ENCODE measurements at regions not wholly inside any gene's neighbourhood (a gene's known extent, or its start where the extent isn't known, plus 50 kb on each side); places are given as distances from the start of the nearest gene placed in this dataset.

- DNase-seq = no peak
Observed at GRCh38 chr11:120012245-120012644, 125.7 kb downstream of the TRIM29 start.

- DNase-seq = peak in 1 of 3 experiments; percentile 17
Observed at GRCh38 chr11:120011836-120012235, 126.1 kb downstream of the TRIM29 start.

GRCh38 chr11:120010775-120011174, 127.1 kb downstream of the TRIM29 start:
- DNase-seq = no peak

GRCh38 chr11:120009938-120010337, 128.0 kb downstream of the TRIM29 start:
- DNase-seq = peak in 1 of 3 experiments; percentile 18

- no peak for DNase-seq
Observed at GRCh38 chr11:120007144-120007543, 130.8 kb downstream of the TRIM29 start.

- DNase-seq = no peak
Observed at GRCh38 chr11:120004723-120005122, 133.2 kb downstream of the TRIM29 start.

GRCh38 chr11:120001178-120002090, 136.5 kb downstream of the TRIM29 start:
- peak in 2 of 3 experiments; percentile 83 to 94 for DNase-seq

- peak in 1 of 3 experiments; percentile 33 for DNase-seq
Observed at GRCh38 chr11:119999220-119999619, 138.7 kb downstream of the TRIM29 start.

GRCh38 chr11:119996556-119996955, 141.4 kb downstream of the TRIM29 start:
- DNase-seq = no peak

GRCh38 chr11:119995730-119996491, 142.0 kb downstream of the TRIM29 start:
- no peak for DNase-seq

- peak; percentile 41 to 66 (median 48) for DNase-seq
Observed at GRCh38 chr11:119993722-119994121, 144.2 kb downstream of the TRIM29 start.

GRCh38 chr11:119992171-119993051, 145.5 kb downstream of the TRIM29 start:
- peak in 1 of 3 experiments; percentile 43 for DNase-seq

- peak; percentile 19 to 80 (median 36) for DNase-seq
Observed at GRCh38 chr11:119991669-119992068, 146.2 kb downstream of the TRIM29 start.

GRCh38 chr11:119991022-119991404, 146.9 kb downstream of the TRIM29 start:
- DNase-seq = no peak

- DNase-seq = no peak
Observed at GRCh38 chr11:119990309-119991021, 147.4 kb downstream of the TRIM29 start.

- no peak for DNase-seq
Observed at GRCh38 chr11:119989159-119989821, 148.6 kb downstream of the TRIM29 start.

- DNase-seq = no peak
Observed at GRCh38 chr11:119985551-119985950, 152.4 kb downstream of the TRIM29 start.

- no peak for DNase-seq
Observed at GRCh38 chr11:119983816-119984215, 154.1 kb downstream of the TRIM29 start.

GRCh38 chr11:119983240-119983732, 154.6 kb downstream of the TRIM29 start:
- DNase-seq = no peak

GRCh38 chr11:119982517-119983239, 155.2 kb downstream of the TRIM29 start:
- DNase-seq = peak in 2 of 3 experiments; percentile 41 to 68

GRCh38 chr11:119980431-119980830, 157.5 kb downstream of the TRIM29 start:
- DNase-seq = no peak

All from NCI-H1417 (cell line).